Stimulated activated CD8-positive, alpha-beta memory T cell treated with anti-CD3 and anti-CD28 coated beads, Interleukin-2, amount 100 ng/mL, for 48 hours (primary cell): ENCODE measurements at regions not wholly inside any gene's neighbourhood (a gene's known extent, or its start where the extent isn't known, plus 50 kb on each side); places are given as distances from the start of the nearest gene placed in this dataset.

Experiments
- DNase-seq, 2 donors: peaks; one replicate each; pipeline ENCODE4 v3.0.0-alpha.2; 2020; ENCODE audit warnings: low read depth in 2 of 2

DNA sequence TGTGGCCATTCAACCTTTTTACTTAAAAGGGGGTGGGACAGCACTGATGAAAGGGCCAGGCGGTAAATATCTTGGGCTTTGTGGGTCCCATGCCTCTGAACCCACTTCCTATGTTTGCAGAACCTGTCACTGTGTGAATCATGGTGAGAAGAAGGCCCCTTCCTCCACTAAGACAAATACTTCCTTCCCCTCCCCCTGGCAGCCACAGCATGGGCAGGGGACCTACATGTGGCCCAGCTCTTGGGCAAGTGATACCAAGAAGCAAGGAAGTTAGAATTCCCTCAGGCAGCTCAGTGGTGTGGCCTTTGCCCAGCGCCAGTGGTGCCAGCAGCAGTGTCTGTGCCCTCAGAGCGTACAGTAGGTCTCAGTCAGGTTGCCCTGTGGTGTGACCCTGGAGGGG lies 168.6 kb downstream of the TRIM33 start:
- DNase-seq: no peak

DNA sequence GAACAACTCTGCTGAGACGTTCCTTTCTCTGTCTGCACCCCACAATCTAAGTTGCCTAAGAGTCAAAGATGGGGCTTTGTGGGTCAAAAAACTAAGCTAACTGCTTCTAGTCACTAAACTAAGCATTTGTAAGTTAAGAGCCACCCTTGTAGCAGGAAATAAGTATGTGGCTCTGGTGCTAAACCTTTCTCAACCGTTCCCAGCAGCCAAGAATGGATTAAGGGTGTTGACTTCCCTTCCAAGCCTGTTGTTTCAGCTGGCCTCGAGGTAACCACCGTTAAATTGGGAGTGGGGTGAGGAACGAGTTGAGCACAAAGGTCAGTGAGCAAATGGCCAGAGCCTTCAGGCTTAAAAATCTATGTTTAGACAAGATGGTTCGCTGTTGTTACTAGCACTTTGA lies 169.1 kb downstream of the TRIM33 start:
- no peak for DNase-seq

DNA sequence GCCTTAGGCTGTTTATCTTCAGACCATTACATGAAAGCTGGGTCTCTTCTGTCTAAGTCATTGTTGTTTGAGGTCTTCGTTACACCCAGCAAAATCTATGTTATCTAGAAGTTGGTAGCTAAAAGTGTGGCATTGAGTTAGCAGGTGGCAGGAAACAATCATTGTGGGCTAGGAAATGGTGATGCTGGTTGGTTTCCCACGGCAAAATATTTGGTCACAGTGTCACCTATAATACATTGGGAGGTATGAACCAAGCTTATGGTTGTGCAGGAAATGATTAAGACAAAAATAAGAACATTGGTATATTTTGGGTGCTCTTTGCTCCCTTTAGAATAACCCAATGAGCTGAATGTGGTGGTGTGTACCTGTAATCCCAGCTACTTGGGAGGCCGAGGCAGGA lies 169.7 kb downstream of the TRIM33 start:
- DNase-seq: no peak

DNA sequence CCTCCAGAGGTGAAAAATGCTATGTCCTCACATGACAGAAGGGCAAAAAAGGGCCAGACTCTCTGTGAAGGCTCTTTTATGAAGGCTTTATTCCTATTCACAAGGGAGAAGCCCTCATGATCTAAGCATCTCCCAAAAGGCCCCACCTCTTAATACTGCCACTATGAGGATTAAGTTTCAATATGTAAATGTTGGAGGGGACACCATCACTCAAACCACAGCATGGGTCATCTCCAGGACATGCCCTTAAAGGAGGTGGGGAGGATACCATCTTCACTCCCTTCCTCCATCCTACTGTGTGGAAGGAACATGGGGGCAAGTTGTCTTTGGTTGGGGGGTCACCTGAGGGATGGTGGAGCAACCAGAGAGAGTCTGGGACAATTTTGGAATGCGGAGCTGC lies 170.1 kb downstream of the TRIM33 start:
- DNase-seq: no peak

DNA sequence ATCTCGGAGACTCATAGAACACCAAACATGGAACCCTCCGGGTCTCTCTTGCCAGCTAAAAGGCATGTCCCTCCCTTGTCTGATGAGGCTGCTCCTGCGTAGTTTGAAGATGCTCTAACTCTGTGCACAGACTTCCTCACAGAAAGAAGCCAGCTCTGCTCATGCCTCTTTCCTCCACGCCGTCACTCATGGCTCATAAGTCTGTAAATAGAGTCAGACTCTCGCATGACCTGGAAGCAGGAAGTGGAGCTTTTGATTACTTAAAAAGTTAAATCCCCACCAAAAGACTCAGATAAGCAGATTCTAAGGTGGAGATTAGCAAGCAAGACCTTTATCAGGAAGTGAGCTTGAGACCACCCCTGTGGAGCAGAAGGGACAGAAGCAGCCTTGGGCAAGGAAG lies 171.6 kb downstream of the TRIM33 start:
- no peak for DNase-seq

DNA sequence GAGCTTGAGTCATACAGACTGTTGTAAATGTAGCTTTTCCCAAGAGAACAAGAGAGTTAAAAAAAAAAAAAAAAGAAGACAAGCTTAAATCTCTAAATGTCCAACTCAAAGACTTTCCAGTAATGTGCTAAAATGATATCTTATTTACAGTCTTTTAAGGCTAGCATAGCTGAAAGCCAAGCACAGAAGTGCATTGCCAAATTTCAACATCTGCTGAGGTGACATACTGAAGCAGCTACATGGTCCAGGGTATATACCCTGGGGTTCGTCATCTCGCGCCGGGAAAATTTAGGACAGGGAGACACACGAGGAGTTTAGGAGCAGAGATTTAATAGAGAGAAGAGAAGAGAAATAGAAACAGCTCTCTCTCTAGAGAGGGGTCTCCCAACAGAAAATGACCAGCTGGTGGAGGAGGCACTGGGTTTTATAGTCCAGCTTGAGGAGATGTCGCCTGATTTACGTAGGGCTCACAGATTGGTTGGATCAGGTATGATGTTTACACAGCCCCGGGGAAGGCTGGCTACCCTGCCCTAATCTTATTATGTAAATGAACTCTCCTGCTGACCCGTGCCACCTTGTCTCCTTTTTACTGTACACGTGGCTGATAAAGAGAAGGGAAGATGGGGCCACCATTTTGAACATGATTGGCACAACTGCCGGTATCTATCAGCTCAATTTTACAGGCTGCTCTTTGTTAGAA lies 172.7 kb downstream of the TRIM33 start:
- no peak for DNase-seq

DNA sequence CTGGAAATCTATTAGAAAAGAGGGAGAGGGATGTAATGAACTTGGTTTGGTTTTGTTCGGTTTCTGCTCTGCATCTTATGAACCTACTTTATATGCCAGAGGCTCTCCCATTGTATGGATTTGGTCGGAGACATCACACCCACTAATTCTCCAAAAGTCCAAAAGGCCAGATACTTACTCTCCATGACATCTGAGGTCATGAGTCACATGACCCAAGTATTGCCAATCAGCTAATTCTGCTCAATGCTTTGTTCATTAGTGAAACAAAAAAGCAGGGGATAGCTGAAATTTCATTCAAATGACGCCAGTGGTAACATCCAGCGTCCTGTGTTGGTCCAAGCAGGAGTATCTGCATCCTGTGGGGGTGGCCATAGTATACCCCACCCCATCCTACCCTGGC lies 173.6 kb downstream of the TRIM33 start:
- DNase-seq: no peak

DNA sequence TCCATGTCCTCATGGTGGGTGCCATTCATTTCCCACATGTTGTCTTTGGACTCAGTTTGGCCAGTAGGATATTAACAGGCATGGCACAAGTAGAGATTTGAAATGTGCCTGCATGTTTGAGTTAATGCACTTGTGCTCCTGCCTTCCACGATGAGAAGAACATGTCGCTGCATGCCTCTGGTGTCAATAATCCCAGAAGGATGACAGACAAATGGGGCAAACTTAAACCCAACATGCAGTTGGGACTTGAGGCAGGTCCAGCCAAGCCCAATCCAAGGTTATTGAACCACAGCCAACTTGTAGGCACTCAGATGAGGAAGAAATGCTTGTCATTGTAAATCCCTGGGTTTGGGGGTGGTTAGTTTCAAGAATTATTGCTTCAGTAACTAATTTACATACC lies 174.6 kb downstream of the TRIM33 start:
- no peak for DNase-seq

DNA sequence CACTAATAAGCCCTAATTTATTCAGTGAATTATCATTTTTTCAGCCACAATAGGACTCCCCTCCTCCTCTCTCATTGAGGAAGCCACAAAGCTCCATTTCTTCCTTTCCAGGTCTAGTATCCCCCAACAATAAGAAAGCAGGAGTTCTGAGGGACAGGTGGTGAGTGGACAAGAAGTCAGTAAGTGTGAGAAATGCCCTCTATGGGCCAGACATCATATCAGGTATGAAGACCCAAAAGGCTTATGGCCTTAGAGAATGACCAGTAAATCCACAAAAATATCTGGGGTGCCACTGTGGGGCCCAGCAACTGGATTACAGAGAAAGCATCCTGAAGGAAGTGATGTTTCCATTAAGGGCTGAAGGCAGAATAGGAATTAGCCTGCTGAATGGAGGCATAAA lies 175.7 kb downstream of the TRIM33 start:
- no peak for DNase-seq

DNA sequence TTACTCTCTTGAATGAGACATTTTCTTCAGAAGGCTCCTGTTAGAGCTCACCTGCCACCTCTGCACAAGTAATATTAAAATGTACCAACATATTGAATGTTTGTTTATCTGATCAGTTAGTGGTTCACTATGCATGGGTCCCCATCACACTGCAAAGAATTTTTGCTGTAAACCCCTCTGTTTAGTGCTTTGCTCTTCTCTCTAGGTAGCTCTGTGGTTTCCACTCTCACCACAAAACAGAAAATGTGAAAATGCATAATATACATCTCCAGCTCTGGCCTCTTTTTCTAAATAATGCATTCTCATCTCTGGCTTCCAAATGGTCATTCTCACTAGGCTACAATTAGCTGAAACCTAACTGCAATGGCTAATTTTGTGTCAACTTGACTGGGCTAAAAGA lies 176.7 kb downstream of the TRIM33 start:
- DNase-seq: no peak

DNA sequence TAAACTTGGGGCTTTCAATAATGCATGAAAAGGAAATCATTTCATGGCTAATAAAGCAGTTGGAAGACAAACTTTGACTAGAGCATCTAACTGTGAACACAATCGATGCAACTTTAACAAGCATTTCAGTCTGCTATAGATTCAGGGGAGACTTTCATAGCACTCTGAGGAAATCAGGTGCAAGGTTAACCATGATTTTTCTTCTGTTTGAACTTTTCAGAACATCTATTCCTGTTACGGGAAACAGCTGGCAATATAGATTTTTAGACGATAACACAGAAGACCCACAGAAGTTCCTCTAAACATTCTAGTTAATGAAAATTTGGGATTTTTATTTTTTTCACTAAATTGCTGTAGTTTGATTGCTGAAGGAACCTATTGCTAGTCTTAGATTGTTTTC lies 177.3 kb downstream of the TRIM33 start:
- no peak for DNase-seq

DNA sequence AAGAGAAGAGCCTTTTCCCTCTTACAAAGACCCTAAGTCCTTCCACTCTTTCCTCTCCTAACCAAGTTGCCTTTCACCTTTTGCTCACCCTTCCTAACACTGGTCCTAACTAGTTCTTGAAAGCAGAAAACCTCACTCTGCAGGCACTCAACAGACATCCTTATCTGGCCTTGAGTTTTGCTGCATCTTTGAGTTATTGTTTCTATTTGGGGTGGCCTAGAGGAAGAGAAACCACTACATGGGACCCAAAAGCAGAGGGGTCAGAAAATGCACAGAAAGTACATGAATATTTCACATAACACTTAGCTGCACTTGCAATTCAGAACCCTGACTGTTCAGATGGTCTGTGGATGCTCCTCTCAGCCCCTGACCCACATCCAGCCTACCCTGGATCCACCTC lies 178.3 kb upstream of the SYT6 start:
- no peak for DNase-seq

DNA sequence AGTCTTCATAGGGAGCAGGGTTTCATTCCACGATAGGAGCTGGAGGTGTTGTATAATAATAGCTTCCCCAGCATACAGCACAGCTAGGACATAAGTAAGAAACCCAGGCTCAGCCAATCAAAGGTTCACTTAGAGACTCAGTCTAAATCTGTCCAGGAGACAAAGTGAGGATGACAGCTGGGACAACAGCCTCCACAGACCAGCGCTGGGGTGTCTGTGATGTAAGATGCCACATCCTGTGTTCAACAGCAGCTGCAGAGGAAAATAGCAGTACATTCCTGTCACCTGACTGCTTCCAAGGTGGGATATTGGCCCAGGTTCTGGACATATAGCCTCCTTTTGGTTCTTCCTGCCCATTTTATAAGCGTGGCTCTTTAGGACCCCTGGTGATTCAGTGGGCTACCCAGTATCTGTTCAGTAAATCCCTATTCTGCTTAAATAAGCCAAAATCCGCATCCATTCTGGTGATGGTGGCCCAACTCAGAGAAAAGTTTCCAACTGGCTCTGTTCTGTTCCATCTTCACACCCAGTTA lies 176.8 kb upstream of the SYT6 start:
- DNase-seq: no peak

DNA sequence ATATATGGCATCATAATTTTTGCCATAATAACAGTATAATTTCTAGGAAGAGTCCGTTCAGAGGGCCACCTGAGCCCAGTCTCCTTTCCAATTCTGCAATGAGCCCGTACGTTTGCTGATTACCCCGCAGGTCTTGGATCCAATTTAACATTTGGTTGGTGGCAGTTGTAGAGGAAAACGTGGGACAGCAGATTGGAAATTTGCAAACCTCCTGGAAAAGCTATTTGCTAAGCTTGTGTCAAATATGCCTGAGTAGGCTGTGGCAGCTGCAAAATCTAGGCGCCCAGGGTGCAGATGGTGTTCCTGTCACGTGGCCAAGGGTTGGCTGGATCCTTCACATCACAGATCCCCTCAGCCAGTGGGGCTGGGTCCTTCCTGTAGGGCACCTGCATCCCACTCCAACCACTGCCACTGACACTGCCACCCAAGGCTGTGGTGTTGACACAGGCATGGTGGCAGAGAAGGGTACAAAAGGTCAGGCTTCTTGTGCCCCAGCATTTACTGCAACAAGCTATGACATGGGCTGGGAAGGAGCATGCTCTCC lies 174.8 kb upstream of the SYT6 start:
- no peak for DNase-seq

DNA sequence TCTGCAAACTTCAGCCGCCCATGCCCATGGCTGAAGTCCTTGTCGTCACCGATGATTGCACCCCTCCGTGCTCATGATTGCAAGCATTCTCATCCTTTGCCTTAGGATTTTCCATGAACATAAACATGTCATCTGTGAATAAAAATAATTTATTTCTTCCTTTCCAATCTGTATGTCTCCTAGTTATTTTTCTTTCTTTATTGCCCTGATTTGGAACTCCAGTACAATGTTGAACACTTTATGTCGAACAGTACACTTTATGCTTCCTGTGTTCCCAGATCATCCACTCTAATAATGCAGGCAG lies 170.9 kb upstream of the SYT6 start:
- DNase-seq: no peak

DNA sequence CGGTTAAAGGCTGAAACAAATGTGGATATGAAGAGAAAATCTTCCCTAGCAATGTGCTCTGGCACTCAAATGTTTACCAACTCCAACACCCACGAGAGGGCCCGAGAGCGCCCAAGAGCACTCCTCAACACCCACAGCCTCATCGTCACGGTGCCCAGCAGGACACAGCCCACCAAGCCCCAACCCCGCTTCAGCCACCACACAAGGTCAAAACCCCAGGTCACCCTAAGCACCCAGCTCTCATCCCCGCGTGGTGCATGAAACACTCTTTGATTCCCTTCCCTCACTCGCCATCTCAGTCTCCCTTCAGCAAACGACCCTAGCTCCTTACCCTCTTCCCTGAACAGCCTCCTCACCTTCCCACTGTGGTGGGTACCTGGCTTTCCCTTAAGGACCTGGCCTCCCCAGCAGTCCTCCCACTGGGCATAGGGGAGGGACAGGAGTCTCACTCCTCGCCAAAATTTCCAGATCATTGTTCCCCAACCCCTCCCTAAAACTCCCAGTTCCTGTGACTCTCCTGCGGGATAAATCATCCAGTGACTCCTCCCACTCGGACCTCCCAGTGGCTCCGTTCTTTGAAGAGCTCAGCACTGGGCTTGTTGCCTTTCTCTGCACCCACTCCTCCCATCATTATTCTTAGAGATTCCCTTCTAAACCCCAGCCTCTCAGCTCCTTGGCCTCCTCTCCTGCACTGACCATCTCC lies 170.4 kb upstream of the SYT6 start:
- no peak for DNase-seq

DNA sequence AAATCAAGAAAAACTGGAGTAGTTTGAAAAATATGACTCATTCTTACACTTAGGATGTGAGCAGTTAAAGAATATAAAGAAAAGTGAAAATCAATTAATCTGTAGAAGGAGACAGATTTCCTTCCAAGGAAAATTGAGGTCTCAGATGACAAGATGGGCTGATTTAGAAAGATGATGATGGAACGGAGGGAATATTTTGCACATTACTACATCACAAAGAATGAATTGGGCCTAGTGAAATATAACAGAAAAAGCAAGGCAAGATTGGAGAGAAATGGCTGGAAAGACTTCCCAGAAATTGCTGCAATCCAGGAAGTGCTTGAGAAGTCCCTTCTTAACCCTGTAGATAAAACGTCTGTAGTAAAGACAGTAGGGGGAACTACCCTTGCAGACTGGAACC lies 169.1 kb upstream of the SYT6 start:
- no peak for DNase-seq

DNA sequence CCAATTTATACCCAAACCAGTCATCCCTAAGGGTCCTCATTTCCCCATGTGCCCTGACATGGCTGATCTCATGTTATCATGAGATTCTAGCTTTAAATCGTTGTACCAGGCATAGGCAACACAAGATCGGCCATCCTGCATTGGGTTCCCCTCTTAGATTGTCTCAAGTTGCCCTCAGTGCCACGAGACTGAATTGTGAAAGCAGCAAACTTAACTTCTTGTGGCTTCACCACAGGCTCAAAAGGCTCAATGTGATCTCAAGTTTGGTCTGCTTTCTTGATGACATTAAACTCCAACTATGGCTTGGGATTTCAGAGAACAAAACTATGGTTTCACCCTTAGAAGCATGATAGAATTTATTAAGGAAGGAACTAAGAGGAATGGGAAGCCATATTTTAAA lies 168.5 kb upstream of the SYT6 start:
- DNase-seq: no peak

DNA sequence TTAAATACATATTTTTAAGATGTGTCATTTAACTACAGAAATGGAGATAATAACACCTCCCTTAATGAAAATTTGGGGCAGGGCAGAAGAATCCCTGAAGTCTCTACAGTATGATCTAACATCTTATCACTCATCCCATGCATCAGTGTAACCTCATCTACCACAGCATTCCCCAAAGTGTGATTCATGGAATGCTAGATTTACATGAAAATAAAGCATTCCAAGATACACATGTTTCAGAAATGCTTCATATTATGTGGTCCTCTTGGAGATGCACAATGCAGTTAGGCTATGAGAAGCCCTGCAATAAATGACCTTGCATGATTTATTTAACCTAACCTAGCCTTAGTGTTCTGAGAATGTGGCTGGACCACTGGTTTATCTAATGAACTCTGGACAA lies 166.9 kb upstream of the SYT6 start:
- DNase-seq: no peak

DNA sequence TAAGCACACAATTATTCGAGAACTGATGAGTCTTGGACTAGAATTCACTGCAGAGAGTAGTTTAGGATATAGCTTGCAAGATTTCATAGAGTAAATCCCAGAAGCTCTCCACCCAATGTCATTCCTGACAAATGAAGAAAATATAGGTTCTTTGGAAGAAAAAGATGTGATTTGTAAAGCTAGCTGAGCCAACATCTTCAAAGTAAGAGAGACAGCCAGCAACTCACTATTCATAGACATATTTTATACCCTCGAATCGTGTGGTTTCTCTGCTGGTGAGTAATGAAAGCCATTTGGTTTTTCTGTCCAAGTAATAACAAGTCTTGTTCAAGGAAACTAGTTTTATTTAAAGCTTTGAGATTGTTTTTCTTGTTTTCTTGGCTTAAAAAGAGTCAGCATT lies 165.7 kb upstream of the SYT6 start:
- no peak for DNase-seq

DNA sequence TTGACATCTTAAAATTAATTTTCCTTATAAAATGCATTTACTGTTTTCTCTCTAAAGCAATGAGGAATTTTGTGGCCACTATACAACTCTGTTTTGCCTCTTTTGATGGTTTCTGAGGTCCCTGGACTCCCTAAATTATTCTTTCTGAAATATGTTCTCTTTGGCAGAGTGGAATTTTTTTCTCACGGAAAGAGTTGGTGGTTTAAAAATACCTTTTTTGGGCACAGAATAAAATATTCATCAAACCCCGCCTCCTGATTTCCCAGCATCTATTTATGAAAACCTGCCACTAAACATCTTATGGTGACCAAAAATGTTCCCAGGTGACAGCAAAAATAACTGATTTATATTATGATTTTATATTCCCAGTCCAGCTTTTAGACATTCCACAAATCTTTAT lies 165.3 kb upstream of the SYT6 start:
- no peak for DNase-seq

DNA sequence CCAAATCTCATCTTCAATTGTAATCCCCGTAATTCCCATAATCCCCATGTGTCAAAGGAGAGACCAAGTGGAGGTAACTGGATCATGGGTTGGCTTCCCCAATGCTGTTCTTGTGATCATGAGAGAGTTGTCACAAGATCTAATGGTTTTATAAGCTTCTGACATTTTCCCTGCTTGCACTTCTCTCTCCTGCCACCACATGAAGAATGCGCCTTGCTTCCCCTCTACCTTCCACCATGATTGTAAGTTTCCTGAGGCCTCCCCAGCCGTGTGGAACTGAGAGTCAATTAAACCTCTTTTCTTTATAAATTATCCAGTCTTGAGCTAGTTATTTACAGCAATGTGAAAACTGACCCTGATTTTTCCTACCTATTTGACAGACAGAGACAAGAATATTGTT lies 162.5 kb upstream of the SYT6 start:
- DNase-seq: no peak

DNA sequence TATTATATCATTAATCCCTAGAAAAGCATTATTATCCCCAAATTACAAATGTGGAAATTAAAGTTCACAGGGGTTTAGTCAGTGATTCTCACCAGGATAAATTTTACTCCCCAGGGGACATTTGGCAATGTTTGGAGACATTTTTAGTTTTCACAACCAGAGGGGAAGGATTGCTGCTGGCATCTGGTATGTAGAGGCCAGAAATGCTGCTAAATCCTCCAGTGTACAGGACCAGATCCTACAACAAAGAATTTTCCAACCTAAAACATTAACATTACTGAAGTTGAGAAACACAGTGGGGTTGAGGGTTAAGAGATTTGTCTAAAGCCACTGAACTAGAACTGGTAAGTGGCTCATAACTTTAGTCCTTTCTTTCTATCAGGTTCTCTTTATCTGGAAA lies 162.0 kb upstream of the SYT6 start:
- no peak for DNase-seq

DNA sequence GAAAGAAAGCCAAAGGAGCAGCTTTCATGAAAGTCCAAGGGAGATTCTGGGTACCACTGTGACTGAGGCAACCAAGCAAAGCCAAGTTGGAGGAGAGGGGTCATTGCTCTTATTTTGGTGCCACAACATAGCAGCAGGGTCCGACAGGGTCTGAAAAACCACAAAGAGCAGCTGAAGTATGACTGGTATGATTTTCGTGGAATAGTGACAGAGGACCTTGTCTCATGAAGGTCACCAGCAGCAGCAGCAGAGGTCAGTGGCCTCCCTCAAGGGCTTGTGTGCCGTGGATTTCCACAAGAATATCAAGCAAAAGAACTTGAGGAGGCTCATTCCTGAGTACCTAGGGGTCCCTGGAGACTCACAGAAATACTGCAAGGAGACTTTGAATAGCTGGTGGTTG lies 160.9 kb upstream of the SYT6 start:
- no peak for DNase-seq
